MM.1S (cell line): ENCODE measurements at regions not wholly inside any gene's neighbourhood (a gene's known extent, or its start where the extent isn't known, plus 50 kb on each side); places are given as distances from the start of the nearest gene placed in this dataset.

Experiments
- DNase-seq: peaks from one replicate; pipeline ENCODE4 v3.0.0-alpha.2; 2015
- H2AFZ ChIP-seq: fragments of 300-600 bp; sonication (generic); 2 replicates; pipeline ENCODE4 v1.6.0; 2016; ENCODE audit warnings: antibody characterized with exemption, low read length
- H3F3A ChIP-seq: fragments of 300-600 bp; sonication (generic); 2 replicates; pipeline ENCODE4 v1.6.1; 2016; ENCODE audit warnings: mild to moderate bottlenecking, antibody characterized with exemption, low read length, moderate library complexity, mixed read lengths; ENCODE audit not compliant: insufficient read depth
- H3K27ac ChIP-seq: fragments of 300-600 bp; sonication (generic); 2 replicates; pipeline ENCODE4 v1.5.1; 2016; ENCODE audit warnings: mild to moderate bottlenecking, low read length
- H3K27me3 ChIP-seq: fragments of 300-600 bp; sonication (generic); replicated peaks from 2 replicates; pipeline ENCODE4 v1.6.0; 2016; ENCODE audit warnings: low read length; ENCODE audit not compliant: insufficient read depth
- H3K36me3 ChIP-seq: fragments of 300-600 bp; sonication (generic); replicated peaks from 2 replicates; pipeline ENCODE4 v1.6.1; 2016; ENCODE audit warnings: mild to moderate bottlenecking, low read length, mixed read lengths; ENCODE audit not compliant: insufficient read depth
- H3K4me1 ChIP-seq: fragments of 300-600 bp; sonication (generic); 2 replicates; pipeline ENCODE4 v1.6.1; 2016; ENCODE audit warnings: low read length, mixed read lengths
- H3K4me2 ChIP-seq: fragments of 300-600 bp; sonication (generic); 2 replicates; pipeline ENCODE4 v1.6.0; 2016; ENCODE audit warnings: low read depth, low read length
- H3K4me3 ChIP-seq: fragments of 300-600 bp; sonication (generic); 2 replicates; pipeline ENCODE4 v1.5.1; 2016; ENCODE audit warnings: low read length, mixed read lengths
- H3K79me2 ChIP-seq: fragments of 300-600 bp; sonication (generic); 2 replicates; pipeline ENCODE4 v1.6.1; 2016; ENCODE audit warnings: mixed run types, low read length, mixed read lengths
- H3K9ac ChIP-seq: fragments of 300-600 bp; sonication (generic); 2 replicates; pipeline ENCODE4 v1.6.1; 2016; ENCODE audit warnings: low read length, mixed read lengths
- H3K9me2 ChIP-seq: fragments of 300-600 bp; sonication (generic); replicated peaks from 2 replicates; pipeline ENCODE4 v1.6.1; 2016; ENCODE audit warnings: mild to moderate bottlenecking, low read length, mixed read lengths; ENCODE audit not compliant: insufficient read depth
- H3K9me3 ChIP-seq: fragments of 300-600 bp; sonication (generic); replicated peaks from 2 replicates; pipeline ENCODE4 v1.6.1; 2016; ENCODE audit warnings: mild to moderate bottlenecking, low read length, mixed read lengths; ENCODE audit not compliant: insufficient read depth
- H4K20me1 ChIP-seq: fragments of 300-600 bp; sonication (generic); 2 replicates; pipeline ENCODE4 v1.6.1; 2016; ENCODE audit warnings: mild to moderate bottlenecking, low read length, moderate library complexity, mixed read lengths; ENCODE audit not compliant: insufficient read depth
- CTCF ChIP-seq: fragments of 300-600 bp; sonication (generic); IDR thresholded peaks from 2 replicates; pipeline ENCODE4 v1.5.1; 2016; ENCODE audit warnings: antibody characterized with exemption, low read length, mixed read lengths
- EZH2 ChIP-seq: fragments of 300-600 bp; sonication (generic); optimal IDR thresholded peaks from 2 replicates; pipeline ENCODE3; 2017; ENCODE audit warnings: low read depth, mild to moderate bottlenecking, antibody characterized with exemption, low read length, mixed read lengths
- EZH2phosphoT487 ChIP-seq: fragments of 300-600 bp; sonication (generic); IDR thresholded peaks from 2 replicates; pipeline ENCODE4 v1.6.1; 2018; ENCODE audit warnings: antibody characterized with exemption, low read length

- DNase-seq: no peak
- Histone ChIP-seq H3K4me3 (no peak overlapping the region), H3K27ac (no peak overlapping the region), H3K79me2 (no peaks in the 10 kb centered on the region), H2AFZ (no peak overlapping the region), H3F3A (no peaks in the 10 kb centered on the region), H3K4me1 (no peaks in the 10 kb centered on the region), H3K9me2 (no peaks in the 10 kb centered on the region), H4K20me1 (no peaks in the 10 kb centered on the region), H3K27me3 (no peaks in the 10 kb centered on the region), H3K4me2 (no peak overlapping the region), H3K9me3 (no peaks in the 10 kb centered on the region), H3K36me3 (no peaks in the 10 kb centered on the region), H3K9ac (no peak overlapping the region)
- no peak for TF ChIP-seq EZH2
- TF ChIP-seq EZH2phosphoT487: no peak
- TF ChIP-seq CTCF: no peak
These were observed 555.2 kb downstream of the FGF9 start for GRCh38 chr13:22226086-22226485.

GRCh38 chr13:22227895-22228294 lies 557.0 kb downstream of the FGF9 start:
- H3F3A ChIP-seq: no peaks in the 10 kb centered on the region
- TF ChIP-seq EZH2phosphoT487: no peak
- no peak for TF ChIP-seq CTCF
- no peak for TF ChIP-seq EZH2

GRCh38 chr13:22229916-22230315 lies 559.0 kb downstream of the FGF9 start:
- no peaks in the 10 kb centered on the region for H3K79me2 ChIP-seq
- H4K20me1 ChIP-seq: no peaks in the 10 kb centered on the region
- no peaks in the 10 kb centered on the region for H3K27me3 ChIP-seq
- no peak overlapping the region for H3K27ac ChIP-seq
- H2AFZ ChIP-seq: no peak overlapping the region
- no peak overlapping the region for H3K9ac ChIP-seq
- DNase-seq: no peak
- H3K9me3 ChIP-seq: no peaks in the 10 kb centered on the region
- no peaks in the 10 kb centered on the region for H3F3A ChIP-seq
- H3K36me3 ChIP-seq: no peaks in the 10 kb centered on the region
- H3K4me1 ChIP-seq: no peaks in the 10 kb centered on the region
- TF ChIP-seq CTCF (no peak), EZH2phosphoT487 (no peak), EZH2 (no peak)
- no peaks in the 10 kb centered on the region for H3K9me2 ChIP-seq
- H3K4me2 ChIP-seq: no peak overlapping the region
- H3K4me3 ChIP-seq: no peak overlapping the region

More at GRCh38 chr13:22227895-22228294, 557.0 kb downstream of the FGF9 start:
- Histone ChIP-seq H3K27me3 (no peaks in the 10 kb centered on the region), H3K9me2 (no peaks in the 10 kb centered on the region), H3K27ac (no peak overlapping the region), H3K4me2 (no peak overlapping the region), H3K36me3 (no peaks in the 10 kb centered on the region), H3K4me1 (no peaks in the 10 kb centered on the region), H3K9me3 (no peaks in the 10 kb centered on the region), H4K20me1 (no peaks in the 10 kb centered on the region), H2AFZ (no peak overlapping the region), H3K4me3 (no peak overlapping the region), H3K9ac (no peak overlapping the region), H3K79me2 (no peaks in the 10 kb centered on the region)
- no peak for DNase-seq
